A673 (cell line): ENCODE measurements at regions not wholly inside any gene's neighbourhood (a gene's known extent, or its start where the extent isn't known, plus 50 kb on each side); places are given as distances from the start of the nearest gene placed in this dataset.

Source experiments
- BruUV-seq: library from RNA; stranded (reverse); fragments of 400-500 nt; replicated peaks from 2 replicates; lab custom pipeline; 2021; lab: Mats Ljungman, UMichigan
- CTCF ChIA-PET: fragments of 300-600 bp; sonication (Branson Sonifier 250); formaldehyde crosslinking; loops from one replicate; lab custom pipeline; 2022; ENCODE audit warnings: antibody characterized with exemption; lab: Charles Lee
- POLR2A ChIA-PET: fragments of 300-600 bp; sonication (Branson Sonifier 250); formaldehyde crosslinking; loops from one replicate; lab custom pipeline; 2022; ENCODE audit warnings: antibody characterized with exemption; ENCODE audit not compliant: low non-redundant PET; lab: Charles Lee
- DNase-seq: peaks from one replicate; pipeline ENCODE4 v3.0.0-alpha.2; 2015; ENCODE audit warnings: low spot score
- H3K27ac ChIP-seq: fragments of 200-600 bp; sonication (generic); 2 replicates; pipeline ENCODE4 v1.5.1; 2016; ENCODE audit warnings: mixed run types, low read depth, mild to moderate bottlenecking, mixed read lengths, antibody characterized with exemption, low read length; ENCODE audit not compliant: poor library complexity, severe bottlenecking
- H3K27me3 ChIP-seq: fragments of 200-600 bp; sonication (generic); replicated peaks from 2 replicates; pipeline ENCODE4 v1.6.1; 2017; ENCODE audit warnings: mixed run types, low read depth, mild to moderate bottlenecking, mixed read lengths, antibody characterized with exemption, low read length; ENCODE audit not compliant: insufficient read depth, poor library complexity
- H3K36me3 ChIP-seq: fragments of 200-600 bp; sonication (generic); 2 replicates; pipeline ENCODE4 v1.6.1; 2016; ENCODE audit warnings: mixed run types, mild to moderate bottlenecking, mixed read lengths, antibody characterized with exemption, low read length; ENCODE audit not compliant: insufficient read depth, poor library complexity, severe bottlenecking
- H3K4me1 ChIP-seq: fragments of 200-600 bp; sonication (generic); 2 replicates; pipeline ENCODE4 v1.6.1; 2017; ENCODE audit warnings: mixed run types, mild to moderate bottlenecking, mixed read lengths, antibody characterized with exemption, low read length; ENCODE audit not compliant: insufficient read depth, poor library complexity, severe bottlenecking
- H3K4me3 ChIP-seq: fragments of 200-600 bp; sonication (generic); 2 replicates; pipeline ENCODE4 v1.5.1; 2016; ENCODE audit warnings: low read depth, mixed run types, mild to moderate bottlenecking, mixed read lengths, low read length; ENCODE audit not compliant: poor library complexity, severe bottlenecking
- H3K9me3 ChIP-seq: fragments of 200-600 bp; sonication (generic); 2 replicates; pipeline ENCODE4 v1.6.1; 2016; ENCODE audit warnings: mixed run types, low read depth, mild to moderate bottlenecking, mixed read lengths, antibody characterized with exemption, low read length; ENCODE audit not compliant: poor library complexity, severe bottlenecking
- CTCF ChIP-seq: fragments of 300-800, 200-600 bp; sonication (generic); conservative IDR thresholded peaks from 2 replicates; pipeline ENCODE4 v1.5.1; 2017; ENCODE audit warnings: low read depth, mild to moderate bottlenecking, antibody characterized with exemption, low read length, moderate library complexity, mixed read lengths
- EZH2 ChIP-seq: fragments of 200-600 bp; sonication (generic); IDR thresholded peaks from 2 replicates; pipeline ENCODE4 v1.6.1; 2017; ENCODE audit warnings: borderline replicate concordance, low read depth, mild to moderate bottlenecking, mixed read lengths, antibody characterized with exemption, low read length; ENCODE audit not compliant: poor library complexity, severe bottlenecking
- intact Hi-C: fragments of 100-400 bp; cut with micrococcal nuclease; formaldehyde crosslinking; loops from one replicate; pipeline ENCODE4 v1.10.0; 2022; ENCODE audit not compliant: unreplicated experiment

GRCh38 chr4:171629182-171629581, 184.0 kb upstream of the GALNTL6 start:
- H3K9me3 ChIP-seq: no peaks in the 10 kb centered on the region
- ChIA-PET POLR2A (no interaction called here), CTCF (no interaction called here)
- no peaks in the 10 kb centered on the region for H3K4me1 ChIP-seq
- no peaks in the 10 kb centered on the region for H3K36me3 ChIP-seq
- no peaks in the 10 kb centered on the region for H3K27me3 ChIP-seq
- TF ChIP-seq CTCF: no peak
- no peak for TF ChIP-seq EZH2
- no peak overlapping the region for H3K27ac ChIP-seq
- no peak overlapping the region for H3K4me3 ChIP-seq
- BruUV-seq: no TSS peak
- no peak for DNase-seq
- intact Hi-C loops: no loop called here

- Histone ChIP-seq H3K9me3 (no peaks in the 10 kb centered on the region), H3K36me3 (no peaks in the 10 kb centered on the region), H3K27me3 (no peaks in the 10 kb centered on the region), H3K4me1 (no peaks in the 10 kb centered on the region), H3K4me3 (no peak overlapping the region), H3K27ac (no peak overlapping the region)
- POLR2A ChIA-PET: no interaction called here
- DNase-seq: no peak
- BruUV-seq: no TSS peak
- intact Hi-C loops: no loop called here
- TF ChIP-seq CTCF: no peak
- no peak for TF ChIP-seq EZH2
- CTCF ChIA-PET: no interaction called here
Measured at GRCh38 chr4:171626554-171626953, 186.7 kb upstream of the GALNTL6 start.

GRCh38 chr4:171622729-171623128, 190.5 kb upstream of the GALNTL6 start:
- BruUV-seq: no TSS peak

More at GRCh38 chr4:171622729-171623128, 190.5 kb upstream of the GALNTL6 start:
- TF ChIP-seq EZH2 (no peak), CTCF (no peak)
- H3K27ac ChIP-seq: no peak overlapping the region
- H3K4me3 ChIP-seq: no peak overlapping the region
- H3K36me3 ChIP-seq: no peaks in the 10 kb centered on the region
- CTCF ChIA-PET: no interaction called here
- POLR2A ChIA-PET: no interaction called here
- DNase-seq: no peak
- intact Hi-C loops: no loop called here
- no peaks in the 10 kb centered on the region for H3K27me3 ChIP-seq
- H3K9me3 ChIP-seq: no peaks in the 10 kb centered on the region
- no peaks in the 10 kb centered on the region for H3K4me1 ChIP-seq
